Jurkat, Clone E6-1 (cell line): ENCODE measurements at regions not wholly inside any gene's neighbourhood (a gene's known extent, or its start where the extent isn't known, plus 50 kb on each side); places are given as distances from the start of the nearest gene placed in this dataset.
"Not testable (repeated sequence)": the region's sequence is repeated elsewhere in the genome, so short reads cannot be mapped to it uniquely, and the experiment has no call there.

Source experiments
- DNase-seq: peaks from one replicate; pipeline ENCODE4 v3.0.0-alpha.2; 2011; ENCODE audit warnings: low read depth, low spot score
- H3K4me3 ChIP-seq: 2 replicates; pipeline ENCODE4 v1.5.1; 2011; ENCODE audit warnings: mild to moderate bottlenecking, low read length, control low read depth, moderate library complexity

DNA sequence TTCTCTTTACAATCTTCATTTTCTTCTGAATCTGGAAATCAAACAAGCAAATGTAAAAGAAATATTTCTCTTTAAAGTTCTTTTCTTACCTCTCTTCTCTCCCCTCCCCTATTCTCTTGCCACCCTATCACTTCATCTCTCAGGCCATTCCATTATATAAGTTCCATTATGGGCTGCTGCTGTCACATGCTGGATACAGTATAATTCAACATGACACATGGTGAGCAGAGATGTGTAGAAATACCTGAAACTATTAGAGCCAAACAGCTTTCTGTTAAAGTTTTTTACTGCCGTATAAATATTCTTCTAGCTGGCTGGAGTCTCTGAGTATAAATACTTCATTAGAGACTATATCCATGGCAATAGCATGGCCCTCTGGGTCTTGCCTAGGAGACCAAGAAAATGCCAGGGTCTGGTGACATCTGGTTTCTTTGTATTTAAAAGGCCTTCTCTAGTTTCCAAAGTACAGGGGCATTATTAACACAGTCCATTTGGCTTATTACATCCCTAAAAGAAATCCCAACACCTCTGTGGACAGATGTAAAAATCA is 139.6 kb downstream of the TFAP2B start:
- H3K4me3 ChIP-seq: no peak overlapping the region
- DNase-seq: no peak

DNA sequence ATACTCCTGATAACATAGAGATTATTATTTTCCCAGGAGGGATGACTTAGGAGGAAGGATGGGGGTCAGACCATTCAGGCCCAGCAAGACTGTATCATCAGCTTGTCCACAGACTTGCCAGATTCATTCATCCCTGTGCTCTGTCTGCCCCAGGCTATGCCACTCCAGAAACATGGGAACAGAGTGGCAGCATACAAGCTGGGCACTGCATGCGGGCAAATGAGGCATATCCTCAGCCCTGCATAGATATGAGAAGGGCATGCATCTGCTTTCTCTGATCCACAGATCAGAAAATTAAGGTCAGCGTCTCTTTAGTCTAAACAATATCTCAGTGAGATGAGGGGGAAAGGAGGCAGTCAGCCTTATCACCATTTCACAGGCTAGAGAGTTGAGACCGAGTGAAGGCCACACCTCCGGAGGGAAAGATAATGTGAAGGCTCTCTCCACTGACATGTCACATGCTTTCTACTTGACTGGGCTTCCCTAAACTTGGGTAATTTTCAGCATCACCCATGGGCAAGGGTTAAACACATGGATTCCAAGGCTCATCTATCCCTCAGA is 140.5 kb downstream of the TFAP2B start:
- no peak for DNase-seq
- H3K4me3 ChIP-seq: no peak overlapping the region

DNA sequence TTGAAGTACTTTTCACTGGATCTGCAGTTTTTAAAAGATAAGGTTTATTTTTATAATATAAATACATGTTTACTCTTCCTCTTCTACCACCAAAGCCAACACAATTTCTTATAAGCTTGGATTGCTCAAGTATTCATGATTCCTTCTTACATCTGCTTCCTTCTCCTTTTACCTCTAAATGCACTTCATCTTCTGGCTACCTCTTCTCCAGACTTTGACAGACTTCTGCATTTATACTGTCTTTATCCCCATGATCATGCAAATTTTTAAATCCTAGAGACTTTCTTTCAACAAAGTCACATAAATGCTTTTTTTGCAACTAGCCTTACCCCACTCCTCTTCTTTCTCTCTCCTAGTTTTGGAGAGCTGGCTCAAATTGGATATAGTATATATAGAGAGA is 142.9 kb downstream of the TFAP2B start:
- DNase-seq: no peak
- no peak overlapping the region for H3K4me3 ChIP-seq

DNA sequence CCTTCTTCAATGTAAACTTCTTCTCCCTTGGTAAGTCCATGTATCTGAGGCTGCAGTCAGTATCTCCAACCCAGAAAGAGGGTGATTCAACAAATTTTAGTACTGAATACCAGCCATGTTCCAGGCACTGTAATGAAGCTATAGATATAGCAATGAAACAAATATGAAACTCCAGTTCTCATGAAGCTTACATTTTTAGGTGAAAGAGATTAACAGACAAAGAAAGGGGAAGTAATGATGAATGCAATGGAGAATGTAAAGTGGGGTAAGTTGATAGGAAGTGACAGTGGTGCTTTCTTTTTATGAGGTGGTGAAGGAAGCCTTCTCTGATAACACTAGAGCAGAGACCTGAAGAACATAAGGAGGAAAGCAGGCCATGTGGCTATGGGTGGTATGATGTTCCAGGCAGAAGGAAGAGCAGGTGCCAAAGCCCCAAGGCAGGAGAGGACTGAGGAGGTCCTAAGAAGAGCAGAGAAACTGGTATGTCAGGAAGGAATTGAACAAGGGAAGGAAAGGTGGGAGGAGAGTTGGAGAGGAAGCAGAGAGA is 143.6 kb downstream of the TFAP2B start:
- DNase-seq: no peak

DNA sequence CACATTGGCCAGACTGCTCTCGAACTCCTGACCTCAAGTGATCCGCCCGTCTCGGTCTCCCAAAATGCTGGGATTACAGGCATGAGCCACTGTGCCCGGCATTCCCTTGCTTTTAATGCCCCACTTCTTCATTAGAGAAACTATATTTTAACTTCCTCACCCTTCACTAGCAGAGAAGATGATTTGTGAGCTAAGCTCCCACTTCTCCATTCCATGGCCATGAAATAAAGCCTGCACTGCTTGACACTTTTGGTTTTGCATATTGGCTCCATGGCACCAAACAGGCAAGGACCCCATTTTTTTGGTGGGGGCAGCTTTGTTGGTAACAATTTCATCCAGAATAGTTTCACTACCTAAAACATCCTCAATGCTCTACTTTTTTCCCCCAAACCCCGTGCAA is 145.3 kb downstream of the TFAP2B start:
- no peak overlapping the region for H3K4me3 ChIP-seq
- no peak for DNase-seq

More for the DNA sequence above, 143.6 kb downstream of the TFAP2B start:
- no peak overlapping the region for H3K4me3 ChIP-seq

DNA sequence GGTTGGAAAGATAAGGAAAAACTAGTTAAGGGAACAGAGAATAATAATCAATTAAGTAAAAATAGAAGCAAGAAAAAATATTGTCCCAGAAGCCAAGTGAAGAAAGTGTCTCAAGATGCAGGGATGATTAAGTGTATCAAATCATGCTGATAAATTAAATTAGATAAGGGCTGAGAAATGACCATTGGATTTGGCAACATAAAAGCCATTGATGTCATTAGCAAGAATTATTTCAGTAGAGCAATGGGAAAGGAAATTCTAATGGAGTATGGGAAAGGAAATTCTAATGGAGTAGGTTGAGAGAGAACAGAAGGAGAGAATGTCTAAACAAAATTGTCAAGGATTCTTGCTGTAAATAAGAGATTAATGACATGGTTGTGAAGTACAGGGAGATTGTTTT is 146.8 kb downstream of the TFAP2B start:
- no peak for DNase-seq
- no peak overlapping the region for H3K4me3 ChIP-seq

DNA sequence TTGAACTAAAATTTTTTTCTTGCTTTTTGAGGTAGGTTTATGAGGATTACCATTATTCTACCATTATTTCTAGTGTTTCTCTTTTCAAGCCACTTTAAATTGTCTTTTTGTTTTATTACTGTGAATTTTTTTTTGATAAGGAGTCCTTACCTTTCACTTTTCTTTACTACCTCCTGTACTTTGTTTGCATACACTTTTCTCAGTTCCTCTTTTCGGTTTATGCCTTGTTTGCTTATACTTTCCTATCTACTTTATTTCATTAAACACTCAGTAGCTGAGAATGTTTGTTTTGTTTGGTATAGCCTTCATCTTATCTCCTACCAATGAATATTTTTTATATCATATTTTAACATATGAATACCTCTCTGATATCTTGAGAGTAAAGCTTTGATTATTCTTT is 147.9 kb downstream of the TFAP2B start:
- H3K4me3 ChIP-seq: no peak overlapping the region
- no peak for DNase-seq

DNA sequence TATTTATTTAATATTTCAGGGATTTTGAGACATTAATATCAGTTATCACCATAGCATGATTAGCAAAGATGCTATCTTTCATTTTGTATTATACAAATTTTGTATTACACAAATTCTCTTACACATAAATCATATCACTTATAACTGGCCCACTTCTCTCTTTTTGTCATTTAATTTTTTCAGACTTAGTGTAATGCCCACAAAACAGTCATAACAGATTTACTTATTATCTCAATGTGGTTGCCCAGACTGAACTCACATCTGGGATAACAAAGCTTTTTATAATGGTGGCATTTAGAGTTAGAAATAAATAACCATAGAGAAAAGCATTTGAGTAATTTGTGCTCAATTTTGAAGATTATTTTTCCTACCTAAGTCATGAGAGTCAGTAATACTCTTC is 148.3 kb downstream of the TFAP2B start:
- H3K4me3 ChIP-seq: no peak overlapping the region
- no peak for DNase-seq

DNA sequence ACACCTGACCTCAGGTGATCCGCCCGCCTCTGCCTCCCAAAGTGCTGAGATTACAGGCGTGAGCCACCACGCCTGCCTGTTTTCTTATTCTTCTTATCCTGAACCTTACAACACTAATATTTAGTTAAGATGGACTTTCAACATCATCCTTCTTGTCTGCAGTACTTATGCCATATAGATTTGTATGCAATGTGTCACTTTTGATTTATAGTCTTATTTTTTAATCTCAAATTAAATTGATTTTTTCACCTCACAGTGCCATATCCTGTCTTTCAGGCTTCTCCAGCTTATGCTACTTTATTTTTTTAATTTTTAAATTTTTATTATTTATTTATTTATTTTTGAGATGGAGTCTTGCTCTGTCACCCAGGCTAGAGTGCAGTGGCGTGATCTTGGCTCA is 149.6 kb downstream of the TFAP2B start:
- DNase-seq, H3K4me3 ChIP-seq: not testable (repeated sequence)

DNA sequence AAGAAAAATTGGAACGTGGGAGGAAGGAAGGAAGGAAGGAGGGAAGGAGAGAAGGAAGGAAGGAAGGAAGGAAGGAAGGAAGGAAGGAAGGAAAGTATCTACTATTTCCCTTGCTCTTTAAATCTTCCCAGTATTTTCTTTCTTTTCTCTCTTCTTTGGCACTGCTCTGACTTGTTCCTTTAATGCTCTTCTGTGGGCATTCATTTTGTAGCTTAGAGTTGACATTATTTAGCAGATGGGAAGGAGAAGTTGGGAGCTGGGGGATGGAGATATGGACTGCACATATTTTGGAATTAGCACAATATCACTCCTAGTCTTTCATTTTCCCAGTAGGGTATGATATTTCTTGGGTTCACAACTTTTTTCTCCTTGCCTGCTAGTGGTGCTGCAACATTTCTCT is 152.2 kb downstream of the TFAP2B start:
- DNase-seq: no peak

DNA sequence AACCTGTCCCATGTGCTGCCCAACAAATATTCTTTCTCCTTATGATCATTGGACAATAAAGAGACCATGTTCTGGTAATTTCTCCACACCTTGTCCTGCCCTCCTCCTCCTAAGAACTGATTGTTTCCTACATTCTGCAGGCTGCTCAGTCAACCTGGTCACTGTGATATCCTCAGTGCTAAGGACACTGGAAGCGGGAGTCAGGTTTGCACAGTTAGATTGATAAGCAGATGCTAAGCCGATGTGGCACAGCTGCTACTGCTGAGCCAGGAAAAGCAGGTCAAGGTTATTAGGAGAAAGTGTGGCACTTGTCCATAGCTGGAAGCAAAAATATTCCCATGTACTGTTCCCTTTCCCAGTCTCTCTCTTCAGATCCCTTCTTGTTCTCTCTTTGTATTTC is 154.8 kb downstream of the TFAP2B start:
- DNase-seq: no peak
- no peak overlapping the region for H3K4me3 ChIP-seq

More for the DNA sequence above, 152.2 kb downstream of the TFAP2B start:
- H3K4me3 ChIP-seq: no peak overlapping the region

DNA sequence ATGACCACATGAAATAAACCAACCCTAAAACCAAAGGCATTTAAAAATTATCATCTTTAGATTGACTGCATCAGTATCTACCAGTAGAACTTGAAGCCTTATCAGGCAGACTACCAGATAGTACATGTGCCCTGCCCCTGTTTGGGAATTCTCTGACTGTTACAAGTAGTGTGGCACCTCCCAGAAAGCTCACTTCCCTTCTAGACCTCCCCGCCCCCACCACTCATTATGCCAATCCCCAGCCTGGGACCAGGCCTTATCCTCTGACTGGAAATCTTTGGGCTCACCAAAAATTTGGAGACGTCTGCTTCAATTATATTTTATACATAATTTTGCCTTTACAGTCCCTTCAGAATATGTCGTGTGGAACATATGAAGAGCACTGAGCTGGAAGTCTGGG is 155.6 kb downstream of the TFAP2B start:
- H3K4me3 ChIP-seq: no peak overlapping the region
- DNase-seq: no peak

DNA sequence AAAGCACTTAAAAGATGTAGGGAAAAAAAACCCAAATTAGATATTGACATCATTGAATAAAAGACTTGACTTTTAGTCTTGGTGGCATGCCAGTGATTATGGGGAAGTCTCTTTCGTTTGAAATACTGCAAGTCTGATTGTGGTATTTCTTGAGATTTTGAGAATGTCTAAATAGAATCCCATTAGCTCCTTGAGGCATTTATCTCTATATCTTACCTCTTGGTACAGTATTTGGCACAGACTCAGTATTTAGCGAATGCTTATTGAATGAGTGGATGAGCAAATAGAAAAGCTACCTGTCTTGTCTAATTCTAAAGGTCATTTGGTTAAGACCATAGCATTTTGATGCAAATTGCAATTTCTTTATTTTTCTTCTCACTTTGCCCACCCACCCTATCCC is 156.5 kb downstream of the TFAP2B start:
- no peak overlapping the region for H3K4me3 ChIP-seq
- no peak for DNase-seq

DNA sequence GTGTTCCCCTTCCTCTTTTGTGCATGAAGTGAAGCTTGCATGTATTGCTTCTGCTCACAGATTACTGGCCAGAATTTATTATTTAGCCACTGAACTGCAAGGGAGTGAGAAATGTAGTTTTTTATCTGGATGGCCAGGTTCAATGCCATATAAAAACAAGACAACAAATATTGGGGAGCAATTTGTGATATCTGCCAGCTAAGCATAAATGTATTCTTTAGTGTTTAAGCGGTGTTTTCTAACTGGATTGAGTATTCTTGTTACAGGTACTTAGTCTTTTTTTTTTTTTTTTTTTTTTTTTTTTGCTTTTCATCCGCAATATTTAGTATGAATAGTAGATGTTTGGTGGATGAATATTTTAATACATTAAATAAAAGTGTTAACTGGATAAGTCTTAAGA is 158.2 kb downstream of the TFAP2B start:
- no peak overlapping the region for H3K4me3 ChIP-seq
- no peak for DNase-seq

DNA sequence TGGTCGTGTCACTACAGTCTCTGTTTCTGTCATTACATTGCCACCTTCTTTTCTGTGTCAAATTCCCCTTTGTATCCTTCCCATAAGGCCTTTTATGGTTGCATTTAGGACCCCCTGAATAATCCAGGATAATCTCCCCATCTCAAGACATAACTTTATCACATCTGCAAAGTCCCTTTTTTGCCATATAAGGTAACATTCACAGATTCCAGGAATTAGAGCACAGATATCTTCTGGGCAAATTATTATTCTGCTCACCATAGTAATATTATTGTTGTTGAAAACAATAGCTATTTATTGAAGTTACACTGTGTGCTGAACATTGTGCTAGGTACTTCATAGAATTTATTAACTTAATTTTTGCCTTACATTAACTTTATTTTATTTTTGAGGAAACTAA is 159.1 kb downstream of the TFAP2B start:
- no peak overlapping the region for H3K4me3 ChIP-seq
- DNase-seq: no peak

DNA sequence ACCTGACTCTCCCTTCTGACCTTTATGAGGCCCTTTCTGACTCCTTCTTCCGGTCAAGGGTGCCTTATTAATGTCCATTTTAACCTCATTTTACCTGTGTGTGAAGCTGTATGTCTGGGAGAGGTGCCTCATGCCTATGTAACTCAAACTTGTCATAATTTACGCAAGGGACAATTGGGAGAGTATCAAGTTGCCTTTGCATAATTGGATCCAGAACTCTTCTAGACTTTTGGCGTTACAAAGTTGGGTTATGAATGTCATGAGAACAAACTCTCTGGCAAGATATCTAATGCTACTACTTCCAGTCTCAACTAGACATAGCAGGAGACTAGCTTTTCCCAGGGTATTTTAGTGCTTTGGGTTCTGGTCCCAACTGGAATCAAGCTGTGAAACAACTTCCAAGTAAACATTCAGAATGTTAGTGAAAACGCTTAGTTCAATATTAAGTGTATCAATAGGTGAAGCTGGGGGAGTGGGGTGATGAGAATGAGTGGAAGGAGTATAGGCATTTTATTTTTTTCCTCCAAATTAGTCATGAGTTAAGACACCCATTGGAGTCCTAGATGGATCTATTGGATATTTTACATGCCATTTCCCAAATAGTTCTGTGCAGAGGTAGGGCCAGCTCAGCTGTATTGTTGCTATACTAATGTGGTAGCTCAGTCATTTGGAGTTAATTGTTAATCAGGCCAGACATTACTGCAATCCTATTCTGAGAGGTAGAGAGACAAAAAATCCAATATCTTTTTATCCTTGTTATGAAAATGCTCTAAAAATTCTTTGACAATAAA is 159.9 kb downstream of the TFAP2B start:
- no peak overlapping the region for H3K4me3 ChIP-seq
- no peak for DNase-seq

DNA sequence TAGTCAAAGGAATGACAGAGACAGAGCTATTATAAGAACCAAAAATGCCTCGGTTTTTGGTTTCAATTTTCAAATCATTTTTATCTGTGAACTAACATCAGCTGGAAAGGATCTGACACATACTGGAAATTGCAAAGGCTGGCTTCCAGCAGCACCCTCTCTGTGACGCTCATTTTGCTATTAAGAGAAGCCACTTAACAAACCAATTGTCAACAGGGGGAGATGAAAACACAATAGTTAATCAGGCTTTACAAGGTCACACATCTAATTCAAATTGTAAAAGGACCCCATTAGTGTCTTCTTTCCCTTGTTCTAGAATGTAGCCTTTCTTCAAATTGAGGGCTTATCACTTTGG is 160.5 kb downstream of the TFAP2B start:
- no peak for DNase-seq
- no peak overlapping the region for H3K4me3 ChIP-seq

DNA sequence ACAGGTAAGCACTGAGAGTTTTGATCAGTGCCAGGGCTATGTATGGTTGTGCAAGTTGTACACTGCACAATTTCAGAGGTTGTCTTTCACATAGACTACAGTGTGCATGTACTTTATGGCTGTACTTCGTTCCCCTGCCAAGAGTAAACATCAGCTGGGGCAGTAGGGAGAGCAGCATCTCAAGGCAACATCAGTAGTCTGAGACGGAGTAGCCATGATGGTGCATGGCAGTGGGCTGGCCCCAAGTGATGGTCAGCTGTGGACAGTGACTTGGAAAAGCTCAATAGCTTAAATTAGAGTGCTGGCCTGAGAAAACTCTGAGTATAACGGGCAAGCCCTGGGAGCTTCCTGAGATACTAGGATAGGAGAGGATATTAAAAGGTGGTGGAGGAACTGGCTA is 165.5 kb downstream of the TFAP2B start:
- H3K4me3 ChIP-seq: no peak overlapping the region
- DNase-seq: no peak

DNA sequence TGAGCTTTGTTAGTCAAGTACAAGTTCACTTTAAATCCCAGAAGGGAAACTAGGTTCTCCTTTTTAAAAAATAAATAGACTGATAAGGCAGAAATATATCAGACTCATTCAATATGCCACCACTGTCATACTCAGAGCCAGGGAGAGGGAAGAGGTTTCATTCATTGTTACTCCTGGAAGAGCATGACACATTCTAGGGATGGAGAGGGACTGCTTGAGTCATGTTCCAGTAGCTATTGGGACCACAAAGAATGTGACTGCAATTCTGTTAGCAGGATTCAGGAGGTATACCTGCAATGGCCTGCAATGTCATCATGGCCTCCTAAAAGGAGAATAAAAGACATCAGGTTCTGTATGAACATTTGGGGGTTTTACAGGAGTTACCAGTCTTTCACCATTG is 167.6 kb downstream of the TFAP2B start:
- no peak overlapping the region for H3K4me3 ChIP-seq
- DNase-seq: no peak

DNA sequence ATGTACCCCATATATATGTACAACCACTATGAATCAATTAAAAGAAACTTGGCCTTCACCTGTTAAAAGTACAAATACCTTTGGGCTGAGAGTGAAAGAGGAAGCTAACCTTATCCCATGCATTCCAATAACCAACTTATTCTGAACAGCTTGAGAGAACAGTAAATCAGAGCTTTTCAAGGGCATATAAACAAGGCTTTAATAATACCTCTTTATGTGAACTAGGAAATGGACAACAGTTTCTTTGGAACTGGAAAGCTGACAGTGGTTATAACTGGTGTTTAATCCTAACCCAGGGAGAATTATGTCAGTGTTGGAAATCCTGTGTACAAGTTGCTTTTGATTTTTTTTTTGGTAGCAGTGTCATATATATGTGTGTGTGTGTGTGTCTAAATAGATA is 170.5 kb downstream of the TFAP2B start:
- DNase-seq: no peak
- H3K4me3 ChIP-seq: no peak overlapping the region
